Parathyroid adenoma (tissue), 2 donors: ENCODE measurements at regions not wholly inside any gene's neighbourhood (a gene's known extent, or its start where the extent isn't known, plus 50 kb on each side); places are given as distances from the start of the nearest gene placed in this dataset.

Source experiments
- H2AFZ ChIP-seq: fragments of 300-600 bp; sonication (generic); one replicate; pipeline ENCODE4 v1.7.0; 2017; ENCODE audit warnings: antibody characterized with exemption, mild to moderate bottlenecking
- H3K27ac ChIP-seq: fragments of 300-600 bp; sonication (generic); one replicate; pipeline ENCODE4 v1.7.0; 2017
- H3K27me3 ChIP-seq: fragments of 300-600 bp; sonication (generic); one replicate; pipeline ENCODE4 v1.7.0; 2017; ENCODE audit warnings: low read length; ENCODE audit not compliant: control insufficient read depth, insufficient read depth
- H3K36me3 ChIP-seq: fragments of 300-600 bp; sonication (generic); one replicate; pipeline ENCODE4 v1.7.0; 2017; ENCODE audit warnings: low read length; ENCODE audit not compliant: control insufficient read depth, insufficient read depth
- H3K4me1 ChIP-seq: fragments of 300-600 bp; sonication (generic); one replicate; pipeline ENCODE4 v1.7.0; 2017; ENCODE audit warnings: control low read depth
- H3K4me2 ChIP-seq: fragments of 300-600 bp; sonication (generic); one replicate; pipeline ENCODE4 v1.7.0; 2017; ENCODE audit warnings: low read length
- H3K4me3 ChIP-seq: fragments of 300-600 bp; sonication (generic); one replicate; pipeline ENCODE4 v1.7.0; 2017; ENCODE audit warnings: low read depth, low read length
- H3K79me2 ChIP-seq: fragments of 300-600 bp; sonication (generic); one replicate; pipeline ENCODE4 v1.7.0; 2017; ENCODE audit warnings: control low read depth
- H3K9ac ChIP-seq: fragments of 300-600 bp; sonication (generic); one replicate; pipeline ENCODE4 v1.7.0; 2017; ENCODE audit warnings: mild to moderate bottlenecking
- H3K9me3 ChIP-seq: fragments of 300-600 bp; sonication (generic); one replicate; pipeline ENCODE4 v1.7.0; 2017; ENCODE audit warnings: low read length; ENCODE audit not compliant: control insufficient read depth
- TF ChIP-seq, protein P1 (sequence below): fragments of 300-600 bp; sonication (generic); IDR thresholded peaks from one replicate; pipeline ENCODE4 v1.7.0; 2017; ENCODE audit warnings: antibody characterized with exemption, mild to moderate bottlenecking
- donor health status: primary hyperparathyroidism.

DNA sequence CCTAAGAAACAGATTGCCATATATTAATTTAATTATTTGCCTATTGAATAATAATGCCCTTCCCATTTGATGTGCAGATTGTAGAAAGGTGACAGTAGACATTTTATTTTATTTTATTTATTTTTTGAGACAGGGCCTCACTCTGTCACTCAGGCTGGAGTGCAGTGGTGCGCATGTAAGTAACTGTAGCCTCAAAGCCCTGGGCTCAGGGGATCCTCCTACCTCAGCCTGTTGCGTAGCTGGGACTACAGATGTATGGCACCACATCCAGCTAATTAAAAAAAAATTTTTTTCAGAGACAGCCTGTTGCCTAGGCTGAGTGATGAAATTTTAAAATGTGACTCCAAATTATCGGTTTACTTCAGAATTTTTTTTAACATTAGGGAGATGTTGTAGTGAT lies 1110.0 kb upstream of the EEF2KMT start:
- Histone ChIP-seq H3K27ac (peak overlapping the region; percentile 89), H3K36me3 (no peaks in the 10 kb centered on the region), H2AFZ (no peak overlapping the region), H3K9ac (no peak overlapping the region), H3K79me2 (no peaks in the 10 kb centered on the region), H3K4me2 (no peak overlapping the region), H3K9me3 (no peaks in the 10 kb centered on the region), H3K27me3 (no peaks in the 10 kb centered on the region), H3K4me3 (no peak overlapping the region), H3K4me1 (peaks cover 38% of the 10 kb centered on the region)
- TF ChIP-seq, protein P1, sequence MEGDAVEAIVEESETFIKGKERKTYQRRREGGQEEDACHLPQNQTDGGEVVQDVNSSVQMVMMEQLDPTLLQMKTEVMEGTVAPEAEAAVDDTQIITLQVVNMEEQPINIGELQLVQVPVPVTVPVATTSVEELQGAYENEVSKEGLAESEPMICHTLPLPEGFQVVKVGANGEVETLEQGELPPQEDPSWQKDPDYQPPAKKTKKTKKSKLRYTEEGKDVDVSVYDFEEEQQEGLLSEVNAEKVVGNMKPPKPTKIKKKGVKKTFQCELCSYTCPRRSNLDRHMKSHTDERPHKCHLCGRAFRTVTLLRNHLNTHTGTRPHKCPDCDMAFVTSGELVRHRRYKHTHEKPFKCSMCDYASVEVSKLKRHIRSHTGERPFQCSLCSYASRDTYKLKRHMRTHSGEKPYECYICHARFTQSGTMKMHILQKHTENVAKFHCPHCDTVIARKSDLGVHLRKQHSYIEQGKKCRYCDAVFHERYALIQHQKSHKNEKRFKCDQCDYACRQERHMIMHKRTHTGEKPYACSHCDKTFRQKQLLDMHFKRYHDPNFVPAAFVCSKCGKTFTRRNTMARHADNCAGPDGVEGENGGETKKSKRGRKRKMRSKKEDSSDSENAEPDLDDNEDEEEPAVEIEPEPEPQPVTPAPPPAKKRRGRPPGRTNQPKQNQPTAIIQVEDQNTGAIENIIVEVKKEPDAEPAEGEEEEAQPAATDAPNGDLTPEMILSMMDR, result no peak

DNA sequence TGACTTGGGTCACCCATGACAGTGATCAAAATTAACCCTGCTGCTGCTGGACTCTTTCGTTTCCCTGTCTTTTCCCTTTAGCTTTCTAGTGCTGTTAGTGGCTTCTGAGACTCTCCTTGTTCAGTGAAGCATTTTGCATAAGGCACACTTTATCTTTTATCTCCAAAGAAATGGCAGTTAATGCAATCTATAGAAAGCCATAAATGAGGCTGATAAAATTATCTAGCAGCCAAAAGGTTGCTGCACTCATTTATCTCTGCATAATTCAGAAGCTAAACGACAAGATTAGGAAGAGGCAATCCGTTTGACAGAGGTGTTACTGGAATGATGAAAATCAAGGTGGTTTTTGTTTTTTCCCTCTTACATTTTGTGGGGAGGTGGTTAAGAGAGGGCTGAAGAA lies 1109.5 kb upstream of the EEF2KMT start:
- H3K9me3 ChIP-seq, result no peaks in the 10 kb centered on the region
- no peak overlapping the region for H3K4me3 ChIP-seq
- H2AFZ ChIP-seq, result peak overlapping the region; percentile 44
- no peaks in the 10 kb centered on the region for H3K79me2 ChIP-seq
- TF ChIP-seq, protein P1, result no peak
- peaks cover 38% of the 10 kb centered on the region for H3K4me1 ChIP-seq
- peak overlapping the region; percentile 89 for H3K27ac ChIP-seq
- H3K4me2 ChIP-seq, result no peak overlapping the region
- no peaks in the 10 kb centered on the region for H3K27me3 ChIP-seq
- no peaks in the 10 kb centered on the region for H3K36me3 ChIP-seq
- no peak overlapping the region for H3K9ac ChIP-seq

DNA sequence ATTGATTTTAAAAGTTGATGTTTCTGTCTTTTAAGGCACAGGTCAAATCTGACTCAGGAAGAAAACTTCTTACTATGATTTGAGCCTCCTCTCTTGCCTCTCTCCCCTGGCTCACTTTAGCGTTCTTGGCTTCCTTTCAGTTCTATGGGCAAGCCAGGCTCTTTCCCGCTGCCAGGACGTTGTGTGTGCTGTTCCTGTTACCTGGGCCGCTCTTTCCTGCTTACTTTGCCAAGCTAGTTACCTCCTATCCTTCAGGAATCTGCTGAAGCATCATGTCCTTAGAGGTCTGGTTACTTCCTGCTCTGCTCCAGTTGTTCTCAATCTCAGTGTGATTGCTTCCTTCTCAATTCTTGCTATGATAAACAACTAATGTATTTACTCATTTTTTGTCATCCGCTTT lies 1108.5 kb upstream of the EEF2KMT start:
- Histone ChIP-seq H3K4me2 (peak overlapping the region; percentile 11), H3K27ac (peak overlapping the region; percentile 89)
- TF ChIP-seq, protein P1, result no peak

DNA sequence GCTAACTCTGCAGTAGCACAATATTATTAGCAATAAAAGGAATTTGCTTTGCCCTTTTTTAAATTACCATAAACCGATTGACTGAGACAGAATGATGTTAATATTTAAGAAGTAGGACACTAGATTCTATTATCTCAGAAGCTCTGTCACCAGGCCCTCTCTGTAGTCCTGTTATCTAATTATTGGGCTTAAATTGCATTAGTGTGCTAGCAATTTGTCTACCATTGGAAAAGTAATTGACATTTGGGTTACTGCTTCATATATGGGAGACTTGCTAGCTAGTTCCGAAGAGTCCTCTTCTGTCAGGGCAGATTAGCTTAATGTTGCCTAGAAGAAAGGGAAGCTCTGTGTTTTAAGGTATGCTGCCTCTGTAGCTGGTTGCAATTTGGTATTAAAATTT lies 1107.3 kb upstream of the EEF2KMT start:
- H3K4me1 ChIP-seq, result peaks cover 38% of the 10 kb centered on the region
- H3K4me3 ChIP-seq, result no peak overlapping the region
- H3K27me3 ChIP-seq, result no peaks in the 10 kb centered on the region
- no peak overlapping the region for H3K9ac ChIP-seq
- H3K4me2 ChIP-seq, result no peak overlapping the region
- H3K79me2 ChIP-seq, result no peaks in the 10 kb centered on the region
- H2AFZ ChIP-seq, result peak overlapping the region; percentile 45
- TF ChIP-seq, protein P1, result no peak
- H3K27ac ChIP-seq, result peak overlapping the region; percentile 89
- no peaks in the 10 kb centered on the region for H3K36me3 ChIP-seq
- H3K9me3 ChIP-seq, result no peaks in the 10 kb centered on the region

More for the DNA sequence above, 1108.5 kb upstream of the EEF2KMT start:
- Histone ChIP-seq H3K36me3 (no peaks in the 10 kb centered on the region), H3K9ac (no peak overlapping the region), H3K9me3 (no peaks in the 10 kb centered on the region), H3K79me2 (no peaks in the 10 kb centered on the region), H3K4me3 (no peak overlapping the region), H2AFZ (peak overlapping the region; percentile 45), H3K4me1 (peaks cover 38% of the 10 kb centered on the region), H3K27me3 (no peaks in the 10 kb centered on the region)

DNA sequence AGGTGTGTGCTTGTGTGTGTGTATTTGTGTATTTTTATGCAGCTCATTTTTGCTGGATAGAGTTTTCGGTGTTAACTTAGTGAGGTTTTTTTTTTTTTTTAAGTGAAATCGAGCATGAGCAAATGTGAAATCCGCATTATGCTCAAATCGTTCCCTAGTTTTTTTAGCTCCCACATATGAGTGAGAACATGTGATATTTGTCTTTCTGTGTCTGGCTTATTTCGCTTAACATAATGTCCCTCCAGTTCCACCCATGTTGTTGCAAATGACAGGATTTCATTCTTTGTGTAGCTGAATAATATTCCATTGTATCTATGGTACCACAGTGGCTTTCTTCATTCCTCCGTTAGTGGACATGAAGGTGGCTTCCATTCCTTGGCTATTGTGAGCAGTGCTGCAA lies 1103.3 kb upstream of the EEF2KMT start:
- Histone ChIP-seq H3K36me3 (no peaks in the 10 kb centered on the region), H3K27me3 (no peaks in the 10 kb centered on the region), H3K79me2 (no peaks in the 10 kb centered on the region), H3K4me1 (peaks cover 22% of the 10 kb centered on the region), H3K4me3 (no peak overlapping the region), H3K9ac (no peak overlapping the region), H2AFZ (no peak overlapping the region), H3K4me2 (no peak overlapping the region), H3K27ac (no peak overlapping the region), H3K9me3 (no peaks in the 10 kb centered on the region)
- TF ChIP-seq, protein P1, result no peak
